Breast epithelium (tissue), 4 donors: ENCODE measurements at regions not wholly inside any gene's neighbourhood (a gene's known extent, or its start where the extent isn't known, plus 50 kb on each side); places are given as distances from the start of the nearest gene placed in this dataset.
A peak's percentile ranks its signal among the peaks of the same experiment; 100 is the strongest.

Source experiments
- DNase-seq, 2 donors: peaks; one replicate each; pipeline ENCODE4 v3.0.0-alpha.2; 2019; ENCODE audit warnings: low spot score in 2 of 2
- H3K27ac ChIP-seq, 2 donors: fragments of 200-600 bp; sonication (generic) in 1 of 2; one replicate each; pipeline ENCODE4 v1.5.1; 2016 to 2019; ENCODE audit warnings: mild to moderate bottlenecking in 1 of 2
- H3K27me3 ChIP-seq, 2 donors: fragments of 200-600 bp; sonication (generic) in 1 of 2; one replicate each; pipeline versions ENCODE4 v1.5.1 to v1.6.0; 2017 to 2019; ENCODE audit warnings: control low read depth in 1 of 2, mild to moderate bottlenecking in 1 of 2
- H3K36me3 ChIP-seq: fragments of 200-600 bp; one replicate; pipeline ENCODE4 v1.5.1; 2019
- H3K4me1 ChIP-seq, 2 donors: fragments of 200-600 bp; sonication (generic); one replicate each; pipeline ENCODE4 v1.5.1; 2016 to 2019; ENCODE audit warnings: control low read depth in 1 of 2
- H3K4me3 ChIP-seq, 3 donors: fragments of 200-600 bp; sonication (generic); 1 replicate in 2 of 3; 2 replicates in 1 of 3; pipeline ENCODE4 v1.5.1; 2016 to 2019; ENCODE audit warnings: mild to moderate bottlenecking in 3 of 3, moderate library complexity in 2 of 3
- H3K9me3 ChIP-seq, 2 donors: fragments of 200-600 bp; sonication (generic) in 1 of 2; one replicate each; pipeline ENCODE4 v1.5.1; 2016 to 2019; ENCODE audit warnings: control low read depth in 1 of 2
- POLR2A ChIP-seq: fragments of 450-650 bp; IDR thresholded peaks from one replicate; pipeline ENCODE4 v1.6.1; 2016; ENCODE audit warnings: antibody characterized with exemption, mild to moderate bottlenecking, moderate library complexity
- POLR2AphosphoS5 ChIP-seq, 3 donors: sonication (generic); formaldehyde crosslinking; IDR thresholded peaks; one replicate each; pipeline ENCODE4 v1.6.1; 2017; ENCODE audit warnings: antibody characterized with exemption in 3 of 3
- intact Hi-C: fragments of 100-400 bp; cut with DNase I; formaldehyde crosslinking; loops from one replicate; pipeline ENCODE4 v1.15.1; 2023; ENCODE audit warnings: low total_unique reads
- TF ChIP-seq, protein P1 (sequence below), 3 donors: fragments of 450-650 bp; IDR thresholded peaks; one replicate each; pipeline ENCODE4 v1.5.1; 2016 to 2017; ENCODE audit warnings: antibody characterized with exemption in 3 of 3, mild to moderate bottlenecking in 3 of 3, moderate library complexity in 3 of 3

- Histone ChIP-seq H3K36me3 (no peaks in the 10 kb centered on the region), H3K27ac (no peak overlapping the region), H3K4me1 (no peaks in the 10 kb centered on the region), H3K9me3 (no peaks in the 10 kb centered on the region), H3K27me3 (no peaks in the 10 kb centered on the region), H3K4me3 (no peak overlapping the region)
- TF ChIP-seq POLR2AphosphoS5 (IDR thresholded peaks at IDR 0.05) (no peak), POLR2A (no peak)
- TF ChIP-seq, protein P1, sequence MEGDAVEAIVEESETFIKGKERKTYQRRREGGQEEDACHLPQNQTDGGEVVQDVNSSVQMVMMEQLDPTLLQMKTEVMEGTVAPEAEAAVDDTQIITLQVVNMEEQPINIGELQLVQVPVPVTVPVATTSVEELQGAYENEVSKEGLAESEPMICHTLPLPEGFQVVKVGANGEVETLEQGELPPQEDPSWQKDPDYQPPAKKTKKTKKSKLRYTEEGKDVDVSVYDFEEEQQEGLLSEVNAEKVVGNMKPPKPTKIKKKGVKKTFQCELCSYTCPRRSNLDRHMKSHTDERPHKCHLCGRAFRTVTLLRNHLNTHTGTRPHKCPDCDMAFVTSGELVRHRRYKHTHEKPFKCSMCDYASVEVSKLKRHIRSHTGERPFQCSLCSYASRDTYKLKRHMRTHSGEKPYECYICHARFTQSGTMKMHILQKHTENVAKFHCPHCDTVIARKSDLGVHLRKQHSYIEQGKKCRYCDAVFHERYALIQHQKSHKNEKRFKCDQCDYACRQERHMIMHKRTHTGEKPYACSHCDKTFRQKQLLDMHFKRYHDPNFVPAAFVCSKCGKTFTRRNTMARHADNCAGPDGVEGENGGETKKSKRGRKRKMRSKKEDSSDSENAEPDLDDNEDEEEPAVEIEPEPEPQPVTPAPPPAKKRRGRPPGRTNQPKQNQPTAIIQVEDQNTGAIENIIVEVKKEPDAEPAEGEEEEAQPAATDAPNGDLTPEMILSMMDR (IDR thresholded peaks at IDR 0.05), result no peak
- intact Hi-C loops, result no loop called here
- no peak for DNase-seq
These were observed 153.4 kb upstream of the GDF10 start for GRCh38 chr10:47146572-47146971.

GRCh38 chr10:47147186-47147585 is 152.8 kb upstream of the GDF10 start:
- no peaks in the 10 kb centered on the region for H3K9me3 ChIP-seq
- intact Hi-C loops, result no loop called here
- no peaks in the 10 kb centered on the region for H3K4me1 ChIP-seq
- TF ChIP-seq, protein P1 (IDR thresholded peaks at IDR 0.05), result no peak
- no peaks in the 10 kb centered on the region for H3K36me3 ChIP-seq
- no peak overlapping the region for H3K4me3 ChIP-seq
- H3K27me3 ChIP-seq, result no peaks in the 10 kb centered on the region
- no peak for DNase-seq
- H3K27ac ChIP-seq, result no peak overlapping the region

DNA sequence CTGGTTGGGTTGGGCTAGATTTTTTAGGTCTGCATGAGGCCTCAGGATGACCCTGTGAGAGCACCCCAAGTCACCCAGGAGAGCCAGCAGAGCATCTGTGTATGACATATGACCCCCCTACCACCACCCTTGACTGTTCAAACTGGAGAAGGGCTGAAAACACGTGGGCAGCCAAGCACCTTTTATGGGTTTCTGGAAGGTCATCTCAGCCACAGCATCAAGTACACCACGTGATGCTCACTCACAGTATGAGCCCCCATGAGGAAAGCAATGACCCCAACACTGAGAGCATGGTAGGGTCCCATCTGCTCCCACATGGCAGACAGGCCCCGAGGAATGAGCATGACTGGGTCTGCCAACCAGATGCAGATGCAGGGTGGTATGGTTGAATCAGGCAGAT is 149.4 kb upstream of the GDF10 start:
- DNase-seq, result no peak
- H3K4me3 ChIP-seq, result no peak overlapping the region
- intact Hi-C loops, result no loop called here
- no peaks in the 10 kb centered on the region for H3K36me3 ChIP-seq
- TF ChIP-seq, protein P1 (IDR thresholded peaks at IDR 0.05), result no peak
- no peaks in the 10 kb centered on the region for H3K4me1 ChIP-seq
- no peak overlapping the region for H3K27ac ChIP-seq
- H3K27me3 ChIP-seq, result no peaks in the 10 kb centered on the region
- peaks cover 5 to 14% of the 10 kb centered on the region in 2 donors for H3K9me3 ChIP-seq

DNA sequence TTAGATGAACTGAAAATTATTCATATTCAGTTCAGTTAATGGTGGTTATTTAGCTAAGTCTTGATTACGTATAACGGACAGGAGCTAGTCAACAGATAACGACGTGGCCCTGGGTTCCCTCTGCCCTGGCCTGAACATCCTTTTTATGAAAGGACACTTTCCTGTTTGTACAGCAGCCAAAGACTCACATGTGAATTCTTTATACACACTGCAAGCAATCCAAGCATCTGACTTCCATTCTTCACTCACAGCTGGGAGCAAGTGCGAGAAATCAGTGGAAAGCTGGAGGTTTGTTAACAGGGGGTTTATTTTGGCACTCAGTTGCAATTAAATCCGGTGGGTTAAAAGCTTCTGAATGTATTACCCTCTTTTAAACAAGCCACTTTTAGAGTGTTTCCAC is 148.1 kb upstream of the GDF10 start:
- intact Hi-C loops, result no loop called here
- no peaks in the 10 kb centered on the region for H3K36me3 ChIP-seq
- peaks cover 7 to 17% of the 10 kb centered on the region in 2 donors for H3K9me3 ChIP-seq
- no peak overlapping the region for H3K27ac ChIP-seq
- TF ChIP-seq POLR2AphosphoS5 (IDR thresholded peaks at IDR 0.05) (no peak), POLR2A (no peak)
- TF ChIP-seq, protein P1 (IDR thresholded peaks at IDR 0.05), result no peak
- H3K4me1 ChIP-seq, result no peaks in the 10 kb centered on the region
- no peak for DNase-seq
- no peak overlapping the region for H3K4me3 ChIP-seq
- H3K27me3 ChIP-seq, result no peaks in the 10 kb centered on the region

DNA sequence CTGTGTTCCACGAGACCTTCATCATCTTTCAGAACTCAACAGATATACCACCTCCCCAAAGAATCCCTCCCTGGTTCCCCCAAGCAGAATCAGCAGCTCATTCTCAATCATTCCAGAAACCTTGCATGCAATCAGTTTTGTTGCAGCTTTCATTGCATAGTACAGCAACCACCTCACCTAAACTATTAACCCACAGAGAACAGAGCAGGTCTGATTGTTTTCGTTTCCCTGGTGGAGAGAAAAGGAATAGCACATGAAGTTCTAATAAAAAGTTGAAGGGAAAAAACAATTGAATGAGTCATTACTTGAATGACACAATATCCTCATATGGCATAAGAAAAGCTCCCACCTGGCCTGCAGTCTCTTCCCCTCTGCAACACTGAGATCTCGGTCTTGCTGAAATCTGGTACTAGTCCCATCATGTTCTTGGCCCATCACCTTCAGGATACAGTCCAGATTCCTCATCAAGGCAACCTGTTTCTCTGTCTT is 147.1 kb upstream of the GDF10 start:
- H3K27me3 ChIP-seq, result no peaks in the 10 kb centered on the region
- DNase-seq, result no peak
- H3K36me3 ChIP-seq, result no peaks in the 10 kb centered on the region
- H3K27ac ChIP-seq, result no peak overlapping the region
- peaks cover 7 to 17% of the 10 kb centered on the region in 2 donors for H3K9me3 ChIP-seq
- intact Hi-C loops, result no loop called here
- TF ChIP-seq, protein P1 (IDR thresholded peaks at IDR 0.05), result peak in 2 of 3 donors; percentile 14 to 32
- no peak for TF ChIP-seq POLR2A
- no peaks in the 10 kb centered on the region for H3K4me1 ChIP-seq
- no peak overlapping the region for H3K4me3 ChIP-seq
